ENCODE measurements at regions not wholly inside any gene's neighbourhood (a gene's known extent, or its start where the extent isn't known, plus 50 kb on each side); places are given as distances from the start of the nearest gene placed in this dataset.

DNA sequence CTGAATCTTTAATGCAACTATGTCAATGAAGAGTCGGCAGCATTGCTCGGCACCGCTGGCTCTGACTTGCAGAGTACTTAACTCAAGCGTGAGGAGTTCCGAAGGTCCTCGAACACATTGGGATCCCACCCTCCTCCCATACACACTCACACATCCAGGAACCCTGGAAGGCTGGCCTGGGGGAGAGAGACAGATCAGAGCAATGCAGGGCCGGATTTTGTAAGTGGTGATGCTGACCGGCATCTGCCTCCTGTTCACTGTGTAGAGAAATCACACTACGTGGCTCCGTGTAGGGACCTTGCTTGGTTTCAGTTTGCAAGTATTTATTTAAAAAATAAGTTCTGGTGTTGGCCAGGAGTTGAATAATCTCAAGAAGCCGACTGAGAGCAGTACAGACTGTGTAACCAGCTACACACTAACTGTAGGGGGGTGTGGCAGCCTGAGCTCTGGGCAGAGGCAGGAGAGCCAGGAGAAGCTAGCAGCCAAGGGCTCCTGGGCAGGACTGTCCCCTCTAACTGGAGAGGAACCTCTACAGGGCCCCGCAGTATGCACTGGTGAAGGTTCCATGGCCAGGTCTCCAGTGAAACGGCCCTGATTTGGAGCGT, 190.2 kb upstream of the TNRC6C start:
- no peak for DNase-seq (ENCODE audit: low read depth, low spot score)

GRCh38 chr17:77769215-77769614, 189.3 kb upstream of the TNRC6C start:
- no peak for DNase-seq (ENCODE audit: low read depth, low spot score)

DNA sequence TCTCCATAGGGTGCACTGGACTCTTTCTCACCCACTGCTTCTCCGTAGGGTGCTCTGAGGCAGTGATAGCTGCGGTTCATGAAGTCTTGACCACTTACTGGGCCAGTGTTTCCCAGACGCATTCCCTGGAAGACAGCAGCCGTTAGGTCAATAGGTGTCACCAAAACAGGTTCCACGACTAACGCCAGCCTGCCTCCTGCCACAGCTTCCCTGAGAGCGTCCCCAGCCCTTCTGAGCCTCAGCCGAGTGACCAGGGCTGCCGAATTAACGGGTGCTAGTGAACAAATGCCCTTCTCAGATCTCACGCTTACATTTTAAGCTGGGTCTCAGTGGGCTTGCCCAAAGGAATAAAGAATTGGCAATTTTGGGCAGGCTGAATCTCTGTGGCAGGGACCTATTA, 188.7 kb upstream of the TNRC6C start:
- no peak for DNase-seq (ENCODE audit: low read depth, low spot score)

GRCh38 chr17:77770331-77771105, 188.0 kb upstream of the TNRC6C start:
- DNase-seq (ENCODE audit: low read depth, low spot score), result no peak

- no peak for DNase-seq (ENCODE audit: low read depth, low spot score)
Measured at GRCh38 chr17:77771145-77771544, 187.4 kb upstream of the TNRC6C start.

GRCh38 chr17:77771587-77771986, 186.9 kb upstream of the TNRC6C start:
- no peak for DNase-seq (ENCODE audit: low read depth, low spot score)

DNA sequence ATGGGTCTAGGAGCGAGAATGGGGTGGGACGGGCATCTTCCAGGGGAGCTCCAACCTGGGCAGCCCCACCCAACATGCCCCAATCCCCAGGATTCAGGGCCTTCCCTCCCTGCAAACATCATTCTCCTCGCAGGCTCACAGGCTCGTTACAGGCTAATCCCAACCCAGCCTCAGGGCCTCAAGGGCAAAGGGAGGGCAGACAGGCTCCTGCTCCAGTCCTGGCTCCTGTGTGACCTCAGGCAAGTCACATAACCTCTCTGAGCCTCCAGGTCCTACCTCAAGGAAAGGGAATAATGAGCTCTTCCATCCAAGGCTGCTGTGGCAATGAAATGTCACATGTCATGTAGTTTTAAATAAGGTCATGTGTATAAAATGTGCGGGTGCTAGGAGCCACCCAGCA, 186.5 kb upstream of the TNRC6C start:
- DNase-seq (ENCODE audit: low read depth, low spot score), result no peak

GRCh38 chr17:77772461-77772897, 186.0 kb upstream of the TNRC6C start:
- DNase-seq (ENCODE audit: low read depth, low spot score), result peak; percentile 38

GRCh38 chr17:77772899-77773358, 185.6 kb upstream of the TNRC6C start:
- no peak for DNase-seq (ENCODE audit: low read depth, low spot score)

DNA sequence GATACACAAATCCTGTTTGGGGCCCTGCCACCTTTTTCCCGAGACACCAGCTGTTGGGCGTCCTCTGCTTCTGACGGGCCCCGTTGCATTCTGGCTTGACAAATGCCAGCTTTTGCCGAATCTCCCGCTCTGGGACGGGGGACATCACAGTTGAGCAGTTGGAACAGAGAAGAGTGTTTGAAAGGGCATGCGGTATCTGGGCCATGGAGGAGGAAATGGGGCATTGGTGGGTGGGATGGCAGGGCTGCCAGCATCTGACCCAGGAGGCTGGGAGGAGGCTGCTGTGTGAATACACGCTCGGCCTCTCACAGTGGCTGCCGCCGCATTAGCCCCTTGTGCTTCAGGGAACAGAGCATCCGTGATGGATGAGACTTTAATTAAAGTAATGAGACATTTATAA, 184.3 kb upstream of the TNRC6C start:
- DNase-seq (ENCODE audit: low read depth, low spot score), result no peak

DNA sequence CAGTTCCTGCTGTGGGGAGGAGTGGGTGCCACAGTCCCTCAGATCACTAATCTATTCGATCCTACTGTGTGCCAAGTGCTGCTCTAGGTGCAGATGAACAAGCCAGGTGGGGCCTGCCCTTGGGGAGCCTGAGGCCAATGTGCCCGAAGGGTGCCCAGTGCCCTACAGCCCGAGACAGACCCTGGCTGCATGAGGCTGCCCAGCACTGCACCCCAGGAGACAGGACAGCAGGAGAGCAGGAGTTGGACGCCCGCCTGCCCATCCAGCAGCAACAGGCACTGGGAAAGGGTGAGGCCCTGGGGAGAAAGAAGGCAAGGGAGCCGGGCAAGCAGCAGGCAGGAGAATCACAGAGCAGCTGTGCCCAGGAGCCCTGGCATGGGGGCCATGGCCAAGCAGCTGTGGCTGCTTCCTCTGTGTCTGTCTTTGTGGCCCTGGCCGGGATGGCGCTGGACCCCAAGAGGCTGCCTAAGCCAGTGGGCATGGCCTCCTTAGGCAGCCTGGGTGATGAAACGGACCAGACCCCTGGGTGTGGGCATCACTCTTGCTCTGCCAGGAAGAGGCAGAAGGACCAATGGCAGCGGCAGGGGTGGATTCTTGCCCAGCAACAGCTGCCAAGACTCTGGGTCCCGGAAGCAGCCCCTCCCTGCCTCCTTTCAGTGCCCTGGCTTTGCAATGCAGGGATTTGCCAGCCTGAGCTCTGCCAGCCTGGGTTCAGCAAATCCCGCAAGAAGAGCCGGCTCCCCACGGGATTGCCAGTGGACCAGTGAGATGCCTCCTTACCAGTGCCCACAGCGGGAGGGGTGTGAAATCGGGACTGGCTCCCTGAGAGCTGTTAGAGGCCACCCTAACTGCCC, 179.6 kb upstream of the TNRC6C start:
- no peak for DNase-seq (ENCODE audit: low read depth, low spot score)

- DNase-seq (ENCODE audit: low read depth, low spot score), result no peak
Measured at GRCh38 chr17:77779711-77780539, 178.6 kb upstream of the TNRC6C start.

DNA sequence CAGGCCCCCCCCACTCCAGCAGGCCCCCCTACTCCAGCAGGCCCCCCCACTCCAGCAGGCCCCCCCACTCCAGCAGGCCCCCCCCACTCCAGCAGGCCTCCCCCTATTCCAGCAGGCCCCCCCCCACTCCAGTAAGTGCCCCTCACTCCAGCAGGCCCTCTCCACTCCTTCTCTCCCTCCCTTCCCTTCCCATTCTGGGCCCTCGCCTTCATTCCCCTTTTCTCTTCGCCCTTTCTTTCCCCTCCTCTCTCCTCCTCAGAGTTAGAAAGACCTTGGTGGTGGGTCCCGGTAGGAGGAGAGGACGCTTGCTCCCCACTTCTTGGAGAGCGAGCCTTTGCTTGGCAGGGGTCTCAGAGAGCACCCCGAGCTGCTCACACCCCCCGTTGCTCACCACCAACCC, 177.0 kb upstream of the TNRC6C start:
- no peak for DNase-seq (ENCODE audit: low read depth, low spot score)

GRCh38 chr17:77782201-77782600, 176.3 kb upstream of the TNRC6C start:
- no peak for DNase-seq (ENCODE audit: low read depth, low spot score)

DNA sequence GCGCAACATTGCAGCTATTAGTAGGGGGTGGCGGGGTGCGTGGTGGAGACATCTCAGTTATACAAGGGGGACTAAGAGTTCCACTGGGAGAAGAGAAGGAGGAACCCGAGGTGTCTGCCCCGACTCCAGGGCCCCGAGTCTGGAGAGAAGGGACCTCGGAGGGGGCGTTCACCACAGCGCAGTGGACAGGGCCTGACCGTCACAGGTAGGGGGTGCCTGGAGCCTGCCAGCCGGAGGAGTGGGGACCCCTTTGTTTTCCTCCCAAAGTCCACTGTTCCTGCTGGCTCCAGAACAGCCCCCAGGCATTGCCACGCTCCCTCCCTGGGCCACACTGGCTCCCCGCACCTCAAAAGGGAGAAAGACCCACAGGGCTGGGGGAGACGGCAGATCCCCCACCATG, 175.9 kb upstream of the TNRC6C start:
- DNase-seq (ENCODE audit: low read depth, low spot score), result no peak

DNA sequence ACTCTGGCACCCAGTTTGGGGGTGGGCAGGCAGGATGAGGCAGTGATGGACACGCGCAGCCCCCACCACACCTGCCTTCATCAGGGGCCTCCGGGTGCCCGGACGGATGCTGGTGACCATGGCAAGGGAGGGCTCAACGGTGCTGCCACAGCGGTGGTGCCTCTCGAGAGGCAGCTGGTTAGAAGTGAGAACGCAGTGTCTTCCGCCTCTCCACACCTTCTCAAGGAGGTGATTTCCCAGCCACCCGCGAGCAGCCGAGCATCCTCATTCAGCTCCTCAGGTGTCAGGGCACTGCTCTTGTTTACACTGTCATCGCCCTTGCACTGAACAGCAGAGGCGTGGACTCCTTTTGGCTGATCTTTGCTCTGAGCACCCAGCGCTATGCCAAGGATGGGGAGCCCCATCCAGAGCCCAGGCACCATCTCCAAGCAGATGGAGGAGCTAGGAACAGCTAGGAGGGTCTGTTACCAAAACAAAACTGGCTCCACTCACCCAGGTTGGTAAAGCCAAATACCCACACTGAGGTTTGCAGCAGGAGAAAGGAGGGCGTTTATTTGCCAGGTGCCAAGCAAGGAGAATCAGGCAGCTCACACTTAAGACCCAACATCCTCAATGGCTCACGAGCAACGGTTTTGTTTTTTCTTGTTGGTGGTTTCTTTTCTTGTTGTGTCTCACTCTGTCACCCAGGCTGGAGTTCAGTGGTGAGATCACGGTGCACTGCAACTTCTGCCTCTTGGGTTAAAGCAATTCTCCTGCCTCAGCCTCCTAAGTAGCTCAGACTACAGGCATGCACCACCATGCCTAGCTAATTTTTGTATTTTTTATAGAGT, 174.3 kb upstream of the TNRC6C start:
- no peak for DNase-seq (ENCODE audit: low read depth, low spot score)

DNA sequence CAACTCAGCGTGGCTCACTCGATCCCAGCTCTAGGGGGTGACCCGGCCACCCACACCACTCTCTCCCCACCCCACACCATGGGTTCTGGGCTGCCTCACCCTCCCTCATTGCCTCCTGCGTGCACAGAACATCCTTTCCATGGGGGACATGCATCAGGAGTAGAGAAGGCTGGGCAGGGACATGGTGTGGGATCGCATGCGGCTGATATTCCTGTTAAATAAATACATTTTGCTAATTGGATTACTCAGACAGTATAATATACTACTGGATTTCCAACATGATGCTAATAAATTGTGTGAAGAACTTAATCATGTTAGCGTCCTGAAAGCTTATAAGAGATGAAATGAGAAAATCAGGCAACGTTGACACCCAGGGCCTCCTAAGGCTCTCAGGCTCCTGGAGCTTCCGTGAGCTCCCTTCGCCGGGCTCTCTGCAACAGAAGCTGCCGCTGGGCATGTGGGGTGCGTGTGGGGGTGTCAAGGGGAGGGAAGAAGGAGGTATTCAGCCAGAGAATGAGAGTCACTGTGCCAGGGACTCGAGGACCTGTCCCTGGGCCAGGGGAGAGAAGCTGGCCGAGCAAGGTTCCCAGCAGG, 173.1 kb upstream of the TNRC6C start:
- no peak for DNase-seq (ENCODE audit: low read depth, low spot score)

GRCh38 chr17:77786090-77786489, 172.4 kb upstream of the TNRC6C start:
- no peak for DNase-seq (ENCODE audit: low read depth, low spot score)

- DNase-seq (ENCODE audit: low read depth, low spot score), result peak; percentile 83
Measured at GRCh38 chr17:77786740-77787505, 171.6 kb upstream of the TNRC6C start.
